ENCODE measurements at regions not wholly inside any gene's neighbourhood (a gene's known extent, or its start where the extent isn't known, plus 50 kb on each side); places are given as distances from the start of the nearest gene placed in this dataset.

- CTCF ChIA-PET, result no interaction called here
- intact Hi-C loops (cut with DNase I, micrococcal nuclease), result no loop called here
- DNase-seq (no peak), ATAC-seq (ENCODE audit: poor library complexity) (no peak)
- Mint-ChIP-seq H3K27me3 (no peaks in the 10 kb centered on the region), H3K27ac (no peak overlapping the region), H3K9me3 (peaks cover 2% of the 10 kb centered on the region), H3K4me3 (no peak overlapping the region), H3K4me1 (ENCODE audit: low read depth) (no peaks in the 10 kb centered on the region), H3K36me3 (ENCODE audit: low read depth) (no peaks in the 10 kb centered on the region)
- no peaks in the 10 kb centered on the region for H3K27me3 ChIP-seq (ENCODE audit: control insufficient read depth in 1 of 2, insufficient read depth in 2 of 2, low read length in 2 of 2)
- no peak overlapping the region for H3K27ac ChIP-seq (ENCODE audit: low read depth in 1 of 2, low read length in 2 of 2)
- H3K36me3 ChIP-seq (ENCODE audit: insufficient read depth, low read length), result no peaks in the 10 kb centered on the region
- TF ChIP-seq CTCF (IDR thresholded peaks at IDR 0.05), result no peak
- H3K4me3 ChIP-seq (ENCODE audit: low read length), result no peak overlapping the region
- H3K9me3 ChIP-seq (ENCODE audit: control insufficient read depth in 1 of 2, insufficient read depth in 1 of 2, low read length in 2 of 2), result peaks cover 3 to 20% of the 10 kb centered on the region in 2 experiments
- no peaks in the 10 kb centered on the region for H3K4me1 ChIP-seq (ENCODE audit: insufficient read depth, low read length)
- POLR2A ChIA-PET, result no interaction called here
These were observed 765.8 kb upstream of the POM121L12 start for GRCh38 chr7:52269669-52270068.

GRCh38 chr7:52261057-52261456 is 774.4 kb upstream of the POM121L12 start:
- no peaks in the 10 kb centered on the region for H3K36me3 Mint-ChIP-seq (ENCODE audit: low read depth)
- intact Hi-C loops (cut with DNase I, micrococcal nuclease), result no loop called here
- CTCF ChIA-PET, result no interaction called here

GRCh38 chr7:52260046-52260665 is 775.3 kb upstream of the POM121L12 start:
- Histone ChIP-seq H3K36me3 (ENCODE audit: insufficient read depth, low read length) (no peaks in the 10 kb centered on the region), H3K27me3 (ENCODE audit: control insufficient read depth in 1 of 2, insufficient read depth in 2 of 2, low read length in 2 of 2) (no peaks in the 10 kb centered on the region), H3K27ac (ENCODE audit: low read depth in 1 of 2, low read length in 2 of 2) (no peak overlapping the region), H3K9me3 (ENCODE audit: control insufficient read depth in 1 of 2, insufficient read depth in 1 of 2, low read length in 2 of 2) (peaks cover 5 to 17% of the 10 kb centered on the region in 2 experiments), H3K4me1 (ENCODE audit: insufficient read depth, low read length) (no peaks in the 10 kb centered on the region), H3K4me3 (ENCODE audit: low read length) (no peak overlapping the region)
- intact Hi-C loops (cut with DNase I, micrococcal nuclease), result no loop called here
- ATAC-seq (ENCODE audit: poor library complexity) (no peak), DNase-seq (no peak)
- TF ChIP-seq CTCF (IDR thresholded peaks at IDR 0.05), result no peak
- Mint-ChIP-seq H3K4me3 (no peak overlapping the region), H3K9me3 (peaks cover 7% of the 10 kb centered on the region), H3K27me3 (no peaks in the 10 kb centered on the region), H3K4me1 (ENCODE audit: low read depth) (no peaks in the 10 kb centered on the region), H3K36me3 (ENCODE audit: low read depth) (no peaks in the 10 kb centered on the region), H3K27ac (no peak overlapping the region)
- ChIA-PET POLR2A (no interaction called here), CTCF (no interaction called here)

More at GRCh38 chr7:52261057-52261456, 774.4 kb upstream of the POM121L12 start:
- Histone ChIP-seq H3K9me3 (ENCODE audit: control insufficient read depth in 1 of 2, insufficient read depth in 1 of 2, low read length in 2 of 2) (peaks cover 5 to 13% of the 10 kb centered on the region in 2 experiments), H3K27ac (ENCODE audit: low read depth in 1 of 2, low read length in 2 of 2) (no peak overlapping the region), H3K36me3 (ENCODE audit: insufficient read depth, low read length) (no peaks in the 10 kb centered on the region), H3K4me3 (ENCODE audit: low read length) (no peak overlapping the region), H3K27me3 (ENCODE audit: control insufficient read depth in 1 of 2, insufficient read depth in 2 of 2, low read length in 2 of 2) (no peaks in the 10 kb centered on the region), H3K4me1 (ENCODE audit: insufficient read depth, low read length) (no peaks in the 10 kb centered on the region)
- DNase-seq, result no peak
- POLR2A ChIA-PET, result no interaction called here
- Mint-ChIP-seq H3K27ac (no peak overlapping the region), H3K9me3 (peaks cover 8% of the 10 kb centered on the region), H3K4me3 (no peak overlapping the region), H3K4me1 (ENCODE audit: low read depth) (no peaks in the 10 kb centered on the region), H3K27me3 (no peaks in the 10 kb centered on the region)
- TF ChIP-seq CTCF (IDR thresholded peaks at IDR 0.05), result no peak
- ATAC-seq (ENCODE audit: poor library complexity), result no peak

Data from CD4-positive, alpha-beta T cell (primary cell).